ENCODE measurements at regions not wholly inside any gene's neighbourhood (a gene's known extent, or its start where the extent isn't known, plus 50 kb on each side); places are given as distances from the start of the nearest gene placed in this dataset.

GRCh38 chr2:12948961-12949353, 232.2 kb downstream of the TRIB2 start:
- Histone ChIP-seq H3K9ac (ENCODE audit: extremely low read depth, insufficient read length, low read length) (no peak overlapping the region), H2AK5ac (ENCODE audit: insufficient read length, low read length) (no peak overlapping the region), H3K79me1 (ENCODE audit: insufficient read depth, low read depth, low read length, poor library complexity, severe bottlenecking) (no peaks in the 10 kb centered on the region), H2BK120ac (ENCODE audit: low read depth, low read length, poor library complexity, severe bottlenecking) (no peak overlapping the region), H3K9me3 (ENCODE audit: control insufficient read depth, low read depth, low read length) (no peaks in the 10 kb centered on the region), H3K4me2 (ENCODE audit: insufficient read depth, insufficient read length, low read length) (no peak overlapping the region), H3K18ac (ENCODE audit: insufficient read length, low read depth, low read length) (no peak overlapping the region), H3K27ac (ENCODE audit: insufficient read length, low read depth, low read length) (no peak overlapping the region), H3K56ac (ENCODE audit: insufficient read length, low read depth, low read length) (no peak overlapping the region), H2BK15ac (ENCODE audit: low read depth, low read length) (no peak overlapping the region), H3K23ac (ENCODE audit: insufficient read length, low read depth, low read length) (no peak overlapping the region), H2BK20ac (ENCODE audit: low read depth, low read length, poor library complexity, severe bottlenecking) (no peak overlapping the region), H3K4ac (ENCODE audit: low read depth, low read length) (no peak overlapping the region), H3K79me2 (ENCODE audit: insufficient read depth, low read length) (no peaks in the 10 kb centered on the region), H3K27me3 (ENCODE audit: insufficient read depth, low read length) (no peaks in the 10 kb centered on the region), H4K91ac (ENCODE audit: insufficient read length, low read depth, low read length) (no peak overlapping the region), H4K20me1 (ENCODE audit: control insufficient read depth, insufficient read depth, insufficient read length) (no peaks in the 10 kb centered on the region), H2BK5ac (ENCODE audit: insufficient read length, low read length) (no peak overlapping the region), H2AFZ (ENCODE audit: low read length) (no peak overlapping the region), H4K5ac (ENCODE audit: insufficient read length, low read depth, low read length) (no peak overlapping the region), H3T11ph (ENCODE audit: low read length) (no peak overlapping the region), H3K23me2 (ENCODE audit: insufficient read length, low read depth, low read length, poor library complexity, severe bottlenecking) (no peaks in the 10 kb centered on the region), H4K8ac (replicated peaks; ENCODE audit: insufficient read length, low read depth, low read length) (no peak overlapping the region), H3K4me1 (ENCODE audit: insufficient read depth, low read length) (no peaks in the 10 kb centered on the region), H2BK12ac (ENCODE audit: insufficient read length, low read depth, low read length) (no peak overlapping the region), H3K14ac (ENCODE audit: insufficient read depth, low read length) (no peak overlapping the region)
- Mint-ChIP-seq H3K36me3 (ENCODE audit: insufficient read depth in 1 of 3, low read depth in 3 of 3) (no peaks in the 10 kb centered on the region), H3K27ac (no peak overlapping the region; a peak in 1 of 7 replicates), H3K4me1 (peaks cover 10 to 14% of the 10 kb centered on the region in 2 experiments), H3K4me3 (no peak overlapping the region), H3K27me3 (ENCODE audit: low read depth) (no peaks in the 10 kb centered on the region; the same call in 1 of the 2 replicates), H3K9me3 (no peaks in the 10 kb centered on the region)
- DNase-seq: no peak
- no CpG with 5 or more reads among the region's 2 CpGs for WGBS (ENCODE audit: extremely low coverage, insufficient read length, low lambda C conversion rate)
- TF ChIP-seq CTCF (conservative IDR thresholded peaks at IDR 0.05): no peak
